Thyroid gland (tissue), 4 donors: ENCODE measurements at regions not wholly inside any gene's neighbourhood (a gene's known extent, or its start where the extent isn't known, plus 50 kb on each side); places are given as distances from the start of the nearest gene placed in this dataset.

Source experiments
- POLR2A ChIP-seq, 2 donors: fragments of 450-650 bp; IDR thresholded peaks; one replicate each; pipeline ENCODE4 v1.6.1; 2017; ENCODE audit warnings: antibody characterized with exemption in 2 of 2, mild to moderate bottlenecking in 2 of 2, moderate library complexity in 1 of 2
- TF ChIP-seq, protein P1 (sequence below), 6 experiments: fragments of 200-600 bp in 3 of 6; fragments of 450-650 bp in 3 of 6; sonication (generic) in 3 of 6; IDR thresholded peaks; one replicate each; pipeline ENCODE4 v1.5.1; 2016 to 2019; ENCODE audit warnings: antibody characterized with exemption in 6 of 6, mild to moderate bottlenecking in 2 of 6, inconsistent platforms in 1 of 6, moderate library complexity in 1 of 6

DNA sequence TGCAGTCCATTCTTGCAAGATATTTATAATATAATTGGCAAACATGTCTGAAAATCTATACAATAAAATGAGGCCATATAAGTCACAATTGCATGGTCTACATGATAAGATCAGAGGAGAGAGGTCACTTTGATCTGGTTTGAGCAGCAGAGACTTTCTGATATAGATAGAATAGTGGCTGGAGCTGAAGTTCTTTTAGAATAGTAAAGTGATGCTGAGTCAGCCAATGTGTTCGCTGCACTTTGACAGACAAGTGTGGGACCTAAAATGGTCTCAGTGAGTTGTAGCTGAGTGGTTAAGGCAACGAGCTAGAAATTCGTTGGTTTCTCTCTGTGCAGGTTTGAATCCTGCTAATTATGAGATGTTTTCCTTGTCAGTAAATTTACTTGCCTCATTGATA, 257.0 kb upstream of the C11orf87 start:
- TF ChIP-seq, protein P1, sequence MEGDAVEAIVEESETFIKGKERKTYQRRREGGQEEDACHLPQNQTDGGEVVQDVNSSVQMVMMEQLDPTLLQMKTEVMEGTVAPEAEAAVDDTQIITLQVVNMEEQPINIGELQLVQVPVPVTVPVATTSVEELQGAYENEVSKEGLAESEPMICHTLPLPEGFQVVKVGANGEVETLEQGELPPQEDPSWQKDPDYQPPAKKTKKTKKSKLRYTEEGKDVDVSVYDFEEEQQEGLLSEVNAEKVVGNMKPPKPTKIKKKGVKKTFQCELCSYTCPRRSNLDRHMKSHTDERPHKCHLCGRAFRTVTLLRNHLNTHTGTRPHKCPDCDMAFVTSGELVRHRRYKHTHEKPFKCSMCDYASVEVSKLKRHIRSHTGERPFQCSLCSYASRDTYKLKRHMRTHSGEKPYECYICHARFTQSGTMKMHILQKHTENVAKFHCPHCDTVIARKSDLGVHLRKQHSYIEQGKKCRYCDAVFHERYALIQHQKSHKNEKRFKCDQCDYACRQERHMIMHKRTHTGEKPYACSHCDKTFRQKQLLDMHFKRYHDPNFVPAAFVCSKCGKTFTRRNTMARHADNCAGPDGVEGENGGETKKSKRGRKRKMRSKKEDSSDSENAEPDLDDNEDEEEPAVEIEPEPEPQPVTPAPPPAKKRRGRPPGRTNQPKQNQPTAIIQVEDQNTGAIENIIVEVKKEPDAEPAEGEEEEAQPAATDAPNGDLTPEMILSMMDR (IDR thresholded peaks at IDR 0.05) = no peak
- no peak for TF ChIP-seq POLR2A (IDR thresholded peaks at IDR 0.05)
